ENCODE measurements at regions not wholly inside any gene's neighbourhood (a gene's known extent, or its start where the extent isn't known, plus 50 kb on each side); places are given as distances from the start of the nearest gene placed in this dataset.

- no peak overlapping the region for H3K27ac ChIP-seq
- H3K9me3 ChIP-seq: no peaks in the 10 kb centered on the region
- TF ChIP-seq, protein P1, sequence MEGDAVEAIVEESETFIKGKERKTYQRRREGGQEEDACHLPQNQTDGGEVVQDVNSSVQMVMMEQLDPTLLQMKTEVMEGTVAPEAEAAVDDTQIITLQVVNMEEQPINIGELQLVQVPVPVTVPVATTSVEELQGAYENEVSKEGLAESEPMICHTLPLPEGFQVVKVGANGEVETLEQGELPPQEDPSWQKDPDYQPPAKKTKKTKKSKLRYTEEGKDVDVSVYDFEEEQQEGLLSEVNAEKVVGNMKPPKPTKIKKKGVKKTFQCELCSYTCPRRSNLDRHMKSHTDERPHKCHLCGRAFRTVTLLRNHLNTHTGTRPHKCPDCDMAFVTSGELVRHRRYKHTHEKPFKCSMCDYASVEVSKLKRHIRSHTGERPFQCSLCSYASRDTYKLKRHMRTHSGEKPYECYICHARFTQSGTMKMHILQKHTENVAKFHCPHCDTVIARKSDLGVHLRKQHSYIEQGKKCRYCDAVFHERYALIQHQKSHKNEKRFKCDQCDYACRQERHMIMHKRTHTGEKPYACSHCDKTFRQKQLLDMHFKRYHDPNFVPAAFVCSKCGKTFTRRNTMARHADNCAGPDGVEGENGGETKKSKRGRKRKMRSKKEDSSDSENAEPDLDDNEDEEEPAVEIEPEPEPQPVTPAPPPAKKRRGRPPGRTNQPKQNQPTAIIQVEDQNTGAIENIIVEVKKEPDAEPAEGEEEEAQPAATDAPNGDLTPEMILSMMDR (IDR thresholded peaks at IDR 0.05): no peak
- no peak for TF ChIP-seq POLR2A (IDR thresholded peaks at IDR 0.05)
Observed at GRCh38 chr3:96236522-96236921, 577.9 kb upstream of the EPHA6 start.

DNA sequence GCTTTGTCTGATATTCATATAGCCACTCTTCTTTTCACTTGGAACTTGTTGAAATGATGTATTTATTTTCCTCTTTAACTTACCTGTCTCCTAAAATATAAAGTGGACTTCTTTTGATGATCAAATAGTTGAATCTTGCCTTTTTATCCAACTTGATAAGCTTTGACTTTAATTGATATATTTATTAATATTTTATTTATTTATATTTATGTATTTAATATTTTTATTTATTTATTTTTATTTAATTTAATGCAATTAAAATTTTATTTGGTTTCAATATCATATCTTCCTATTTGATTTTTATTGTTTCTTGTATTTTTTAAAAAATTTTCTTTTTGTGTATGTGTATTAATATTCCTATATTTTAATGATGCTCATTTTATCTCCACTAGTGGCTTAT lies 555.1 kb upstream of the EPHA6 start:
- intact Hi-C loops (cut with DNase I): no loop called here
- H3K4me3 ChIP-seq (replicated peaks in 1 of 3): no peak overlapping the region
- no peak overlapping the region for H3K27ac ChIP-seq
- H3K4me1 ChIP-seq: no peaks in the 10 kb centered on the region
- no peaks in the 10 kb centered on the region for H3K36me3 ChIP-seq
- no peak for DNase-seq
- H3K27me3 ChIP-seq: no peaks in the 10 kb centered on the region
- no peak for TF ChIP-seq POLR2A (IDR thresholded peaks at IDR 0.05)
- TF ChIP-seq, protein P1 (IDR thresholded peaks at IDR 0.05): no peak
- no peaks in the 10 kb centered on the region for H3K9me3 ChIP-seq

More at GRCh38 chr3:96236522-96236921, 577.9 kb upstream of the EPHA6 start:
- Histone ChIP-seq H3K4me1 (no peaks in the 10 kb centered on the region), H3K27me3 (no peaks in the 10 kb centered on the region), H3K36me3 (no peaks in the 10 kb centered on the region), H3K4me3 (replicated peaks in 1 of 3) (no peak overlapping the region)
- intact Hi-C loops (cut with DNase I): no loop called here
- DNase-seq: no peak
- 71 to 77% methylated on average over 2 of the region's 2 CpGs for WGBS, 2 donors

- Histone ChIP-seq H3K27me3 (no peaks in the 10 kb centered on the region), H3K4me3 (replicated peaks in 1 of 3) (no peak overlapping the region), H3K27ac (no peak overlapping the region), H3K9me3 (no peaks in the 10 kb centered on the region), H3K4me1 (no peaks in the 10 kb centered on the region), H3K36me3 (no peaks in the 10 kb centered on the region)
- WGBS, 2 donors: 93 to 97% methylated on average over 2 of the region's 2 CpGs
- intact Hi-C loops (cut with DNase I): no loop called here
- TF ChIP-seq, protein P1 (IDR thresholded peaks at IDR 0.05): no peak
- no peak for TF ChIP-seq POLR2A (IDR thresholded peaks at IDR 0.05)
- no peak for DNase-seq
Observed at GRCh38 chr3:96264701-96265100, 549.7 kb upstream of the EPHA6 start.

GRCh38 chr3:96266395-96267190 lies 547.8 kb upstream of the EPHA6 start:
- Histone ChIP-seq H3K9me3 (no peaks in the 10 kb centered on the region), H3K27ac (no peak overlapping the region), H3K4me3 (replicated peaks in 1 of 3) (no peak overlapping the region), H3K36me3 (no peaks in the 10 kb centered on the region), H3K27me3 (no peaks in the 10 kb centered on the region), H3K4me1 (no peaks in the 10 kb centered on the region)
- no peak for TF ChIP-seq POLR2A (IDR thresholded peaks at IDR 0.05)
- TF ChIP-seq, protein P1 (IDR thresholded peaks at IDR 0.05): no peak
- intact Hi-C loops (cut with DNase I): no loop called here
- WGBS, 2 donors: 77 to 80% methylated on average over 3 of the region's 3 CpGs
- no peak for DNase-seq

- Histone ChIP-seq H3K4me3 (replicated peaks in 1 of 3) (no peak overlapping the region), H3K36me3 (no peaks in the 10 kb centered on the region), H3K27me3 (no peaks in the 10 kb centered on the region), H3K9me3 (no peaks in the 10 kb centered on the region), H3K27ac (no peak overlapping the region), H3K4me1 (no peaks in the 10 kb centered on the region)
- intact Hi-C loops (cut with DNase I): no loop called here
- no peak for DNase-seq
- WGBS, 2 donors: 74 to 80% methylated on average over 3 of the region's 3 CpGs
- no peak for TF ChIP-seq POLR2A (IDR thresholded peaks at IDR 0.05)
Observed at GRCh38 chr3:96267577-96267976, 546.8 kb upstream of the EPHA6 start.

All from thyroid gland (tissue), 4 donors.